HFFc6 (cell line): ENCODE measurements at regions not wholly inside any gene's neighbourhood (a gene's known extent, or its start where the extent isn't known, plus 50 kb on each side); places are given as distances from the start of the nearest gene placed in this dataset.

ENCODE experiments used
- DNase-seq: peaks from one replicate; pipeline ENCODE4 v3.0.0-alpha.2; 2018
- H3K27ac Mint-ChIP-seq: 2 replicates; pipeline ENCODE4 v1.8.0; 2020; ENCODE audit warnings: mild to moderate bottlenecking, mixed read lengths
- H3K27me3 Mint-ChIP-seq: 2 replicates; pipeline ENCODE4 v1.8.0; 2021; ENCODE audit warnings: mild to moderate bottlenecking, moderate library complexity, mixed read lengths; ENCODE audit not compliant: insufficient read depth
- H3K36me3 Mint-ChIP-seq: 2 replicates; pipeline ENCODE4 v1.8.0; 2021; ENCODE audit warnings: low read depth, mixed read lengths
- H3K4me1 Mint-ChIP-seq: 2 replicates; pipeline ENCODE4 v1.8.0; 2020; ENCODE audit warnings: low read depth, mixed read lengths
- H3K4me3 Mint-ChIP-seq: 2 replicates; pipeline ENCODE4 v1.8.0; 2020; ENCODE audit warnings: mild to moderate bottlenecking, moderate library complexity, mixed read lengths
- H3K9me3 Mint-ChIP-seq: 2 replicates; pipeline ENCODE4 v1.8.0; 2020; ENCODE audit warnings: mild to moderate bottlenecking, mixed read lengths
- TF ChIP-seq, protein P1 (sequence below): fragments of 200-600 bp; sonication (generic); IDR thresholded peaks from 2 replicates; pipeline ENCODE4 v1.5.0; 2021; ENCODE audit warnings: antibody characterized with exemption, mild to moderate bottlenecking

DNA sequence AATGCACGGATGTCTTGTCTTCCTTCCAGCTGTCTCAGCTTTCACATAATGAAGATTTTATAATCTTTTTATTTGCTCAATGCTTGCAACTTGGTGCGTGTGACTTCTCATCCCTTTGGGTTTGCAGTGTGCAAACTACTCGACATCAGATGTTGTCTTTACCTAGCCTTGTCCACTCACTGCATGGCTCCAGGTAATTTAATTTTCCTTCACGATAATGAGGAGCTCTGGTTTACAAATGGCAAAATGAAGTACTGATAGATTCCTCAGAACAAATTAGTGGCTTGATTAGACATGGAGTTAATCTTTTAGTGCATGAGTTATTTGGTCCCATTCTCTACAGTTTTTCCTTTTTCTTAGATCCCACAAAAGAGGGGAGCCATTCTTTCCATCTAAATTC, 603.0 kb downstream of the CCDC171 start:
- TF ChIP-seq, protein P1, sequence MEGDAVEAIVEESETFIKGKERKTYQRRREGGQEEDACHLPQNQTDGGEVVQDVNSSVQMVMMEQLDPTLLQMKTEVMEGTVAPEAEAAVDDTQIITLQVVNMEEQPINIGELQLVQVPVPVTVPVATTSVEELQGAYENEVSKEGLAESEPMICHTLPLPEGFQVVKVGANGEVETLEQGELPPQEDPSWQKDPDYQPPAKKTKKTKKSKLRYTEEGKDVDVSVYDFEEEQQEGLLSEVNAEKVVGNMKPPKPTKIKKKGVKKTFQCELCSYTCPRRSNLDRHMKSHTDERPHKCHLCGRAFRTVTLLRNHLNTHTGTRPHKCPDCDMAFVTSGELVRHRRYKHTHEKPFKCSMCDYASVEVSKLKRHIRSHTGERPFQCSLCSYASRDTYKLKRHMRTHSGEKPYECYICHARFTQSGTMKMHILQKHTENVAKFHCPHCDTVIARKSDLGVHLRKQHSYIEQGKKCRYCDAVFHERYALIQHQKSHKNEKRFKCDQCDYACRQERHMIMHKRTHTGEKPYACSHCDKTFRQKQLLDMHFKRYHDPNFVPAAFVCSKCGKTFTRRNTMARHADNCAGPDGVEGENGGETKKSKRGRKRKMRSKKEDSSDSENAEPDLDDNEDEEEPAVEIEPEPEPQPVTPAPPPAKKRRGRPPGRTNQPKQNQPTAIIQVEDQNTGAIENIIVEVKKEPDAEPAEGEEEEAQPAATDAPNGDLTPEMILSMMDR: no peak
- Mint-ChIP-seq H3K4me1 (no peaks in the 10 kb centered on the region), H3K27ac (no peak overlapping the region), H3K27me3 (0 out of 2 replicates have a peak, but pooled peaks cover 4% of the 10 kb centered on the region), H3K36me3 (no peaks in the 10 kb centered on the region), H3K4me3 (no peak overlapping the region), H3K9me3 (no peaks in the 10 kb centered on the region)
- DNase-seq: no peak

DNA sequence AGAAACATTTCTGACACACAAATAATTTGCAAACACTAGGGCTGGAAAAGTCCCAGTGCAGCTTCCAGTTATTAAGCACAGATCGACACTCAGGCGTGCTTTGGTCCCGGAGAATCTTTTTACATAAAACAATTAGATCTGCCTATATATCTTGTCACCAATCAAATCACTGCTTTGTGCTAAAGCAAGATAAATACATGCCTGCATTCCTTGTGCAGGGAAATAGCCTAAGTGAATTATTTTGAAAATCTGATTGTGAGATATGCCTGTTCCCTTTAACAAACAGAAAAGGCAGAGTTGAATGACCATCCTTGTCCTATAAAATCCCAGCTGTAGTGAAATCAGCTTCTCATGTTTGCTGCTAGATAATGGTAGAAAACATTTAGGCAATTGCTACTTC, 604.4 kb downstream of the CCDC171 start:
- no peak for DNase-seq
- Mint-ChIP-seq H3K4me3 (no peak overlapping the region), H3K27me3 (0 out of 2 replicates have a peak, but pooled peaks cover 4% of the 10 kb centered on the region), H3K9me3 (no peaks in the 10 kb centered on the region), H3K4me1 (no peaks in the 10 kb centered on the region), H3K27ac (no peak overlapping the region), H3K36me3 (no peaks in the 10 kb centered on the region)
- TF ChIP-seq, protein P1: no peak

DNA sequence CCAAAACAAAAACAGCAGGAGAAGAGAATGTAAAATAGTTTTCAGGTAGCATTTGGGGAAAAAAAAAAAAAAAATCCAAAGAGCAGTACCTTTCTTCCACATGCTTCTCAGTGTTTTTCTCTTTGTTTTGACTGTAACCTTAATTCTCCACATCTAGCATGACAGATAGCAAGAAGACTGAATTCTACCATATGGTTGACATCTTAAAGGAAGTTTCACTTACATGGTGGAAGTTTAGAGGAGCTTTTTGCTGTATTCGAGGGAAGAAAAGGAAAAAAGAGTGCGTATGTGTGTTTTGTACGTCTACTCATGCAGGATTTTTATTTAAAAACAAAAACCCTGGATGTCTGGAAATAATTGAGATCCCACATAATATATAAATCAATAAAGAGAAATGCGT, 604.8 kb downstream of the CCDC171 start:
- Mint-ChIP-seq H3K27me3 (0 out of 2 replicates have a peak, but pooled peaks cover 4% of the 10 kb centered on the region), H3K4me3 (no peak overlapping the region), H3K27ac (no peak overlapping the region), H3K36me3 (no peaks in the 10 kb centered on the region), H3K9me3 (no peaks in the 10 kb centered on the region), H3K4me1 (no peaks in the 10 kb centered on the region)
- TF ChIP-seq, protein P1: no peak
- no peak for DNase-seq

DNA sequence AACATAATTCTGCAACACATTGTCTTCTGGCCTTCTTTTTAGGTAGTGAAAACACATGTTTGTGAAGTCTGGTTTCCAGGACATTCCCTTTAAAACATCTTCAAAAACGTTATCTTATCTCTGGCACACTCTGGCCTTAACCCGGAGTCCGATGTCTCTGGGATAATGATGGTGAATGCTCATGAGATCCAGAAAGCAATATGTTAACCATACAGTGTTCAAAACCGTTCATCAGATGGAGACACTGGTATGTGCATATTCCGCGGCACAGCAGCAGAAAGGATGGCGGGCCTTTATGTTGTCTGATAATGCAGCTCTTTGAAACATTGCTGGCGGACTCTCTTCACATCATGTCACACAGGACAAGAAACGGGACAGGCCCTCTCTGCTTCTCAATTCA, 605.2 kb downstream of the CCDC171 start:
- no peaks in the 10 kb centered on the region for H3K9me3 Mint-ChIP-seq
- H3K27ac Mint-ChIP-seq: no peak overlapping the region
- TF ChIP-seq, protein P1: no peak
- H3K4me1 Mint-ChIP-seq: no peaks in the 10 kb centered on the region
- H3K27me3 Mint-ChIP-seq: 0 out of 2 replicates have a peak, but pooled peaks cover 3% of the 10 kb centered on the region
- DNase-seq: no peak
- no peak overlapping the region for H3K4me3 Mint-ChIP-seq
- H3K36me3 Mint-ChIP-seq: no peaks in the 10 kb centered on the region

DNA sequence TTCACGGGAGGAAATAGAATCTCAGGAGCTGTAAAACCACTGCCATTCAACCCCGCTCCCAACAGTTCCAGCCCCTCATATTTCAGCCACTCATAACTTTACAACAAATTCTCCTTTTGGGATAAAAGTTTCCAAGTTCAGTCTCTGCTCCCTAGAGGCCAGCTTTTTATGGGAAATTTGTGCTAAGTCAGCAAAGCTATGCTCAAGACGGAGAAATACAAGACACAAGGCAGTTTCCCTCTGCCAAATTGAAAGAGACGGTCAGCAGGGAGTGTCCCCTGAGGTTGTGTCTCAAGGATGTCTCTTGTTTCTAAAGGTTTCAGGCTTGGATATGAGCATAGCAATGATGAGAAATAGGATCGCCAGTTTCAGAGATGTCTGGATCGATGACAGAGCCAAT, 608.6 kb downstream of the CCDC171 start:
- H3K27me3 Mint-ChIP-seq: peaks cover 2% of the 10 kb centered on the region
- TF ChIP-seq, protein P1: no peak
- H3K4me1 Mint-ChIP-seq: no peaks in the 10 kb centered on the region
- no peaks in the 10 kb centered on the region for H3K36me3 Mint-ChIP-seq
- no peak overlapping the region for H3K4me3 Mint-ChIP-seq
- no peaks in the 10 kb centered on the region for H3K9me3 Mint-ChIP-seq
- no peak for DNase-seq
- H3K27ac Mint-ChIP-seq: no peak overlapping the region

DNA sequence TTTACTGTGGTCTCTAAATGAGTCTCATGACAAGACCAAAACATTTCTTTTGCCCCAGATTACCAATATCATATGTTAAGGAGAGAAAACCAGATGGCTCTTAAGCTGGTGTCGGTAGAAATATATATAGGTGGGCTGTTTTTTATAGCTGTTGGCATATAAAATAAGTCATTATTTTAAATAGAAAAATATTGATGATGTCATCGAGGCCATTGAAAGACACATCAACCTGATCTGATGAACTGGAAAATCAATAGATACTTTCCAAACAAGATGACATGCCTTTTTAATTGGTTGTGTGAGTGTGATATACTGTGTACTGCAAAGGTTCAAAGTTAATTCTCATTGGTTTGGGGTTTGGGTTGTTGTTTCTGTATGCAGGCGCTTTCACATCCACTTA, 617.3 kb downstream of the CCDC171 start:
- no peak overlapping the region for H3K4me3 Mint-ChIP-seq
- H3K9me3 Mint-ChIP-seq: no peaks in the 10 kb centered on the region
- H3K27ac Mint-ChIP-seq: no peak overlapping the region
- H3K27me3 Mint-ChIP-seq: peaks cover 8% of the 10 kb centered on the region
- no peaks in the 10 kb centered on the region for H3K4me1 Mint-ChIP-seq
- no peak for DNase-seq
- H3K36me3 Mint-ChIP-seq: no peaks in the 10 kb centered on the region
- TF ChIP-seq, protein P1: no peak
